ENCODE measurements at regions not wholly inside any gene's neighbourhood (a gene's known extent, or its start where the extent isn't known, plus 50 kb on each side); places are given as distances from the start of the nearest gene placed in this dataset.
"Not testable (repeated sequence)": the region's sequence is repeated elsewhere in the genome, so short reads cannot be mapped to it uniquely, and the experiment has no call there.

DNA sequence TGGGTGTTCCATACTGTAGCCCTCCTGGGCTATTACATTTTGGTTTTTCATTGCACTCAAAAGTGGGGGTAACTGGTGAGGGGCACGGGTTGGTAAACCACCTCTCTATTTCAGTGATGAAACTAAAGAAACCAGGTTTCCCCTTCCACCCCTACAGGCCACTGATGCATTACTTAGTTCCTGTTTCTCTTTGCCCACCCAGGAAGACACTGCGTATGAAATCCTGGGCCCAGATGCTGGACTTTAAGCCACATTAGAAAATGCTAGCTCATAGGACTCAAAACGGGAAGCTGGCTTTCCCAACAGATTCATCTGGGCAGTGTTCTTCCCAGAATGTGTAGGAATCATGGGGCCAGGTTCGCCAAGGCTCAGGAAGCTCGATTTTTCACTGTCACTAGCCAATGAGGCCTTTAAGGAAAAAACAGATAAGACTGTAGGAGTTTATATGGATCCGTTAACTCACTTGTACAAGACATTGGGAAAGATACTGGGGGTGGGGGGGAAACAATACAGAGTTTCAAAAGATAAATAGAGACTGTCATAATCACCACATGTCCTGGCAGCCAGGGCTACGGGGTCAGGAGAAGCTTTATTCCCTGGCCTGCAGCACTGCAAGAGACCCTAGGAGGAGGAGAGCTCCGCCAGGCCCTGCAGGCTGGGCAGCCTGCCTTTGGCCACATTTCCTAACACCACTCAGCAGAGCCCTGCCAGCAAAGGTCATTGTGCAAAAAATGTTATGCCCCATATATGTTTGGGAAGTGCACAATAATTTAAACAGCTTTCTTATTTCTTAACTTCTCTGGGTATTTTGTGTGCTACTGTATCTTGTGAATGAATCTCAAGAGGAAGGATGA, 228.5 kb upstream of the PLGLB2 start:
- not testable (repeated sequence) for H3K27ac ChIP-seq; DNase-seq (ENCODE audit: low read depth, low spot score)

DNA sequence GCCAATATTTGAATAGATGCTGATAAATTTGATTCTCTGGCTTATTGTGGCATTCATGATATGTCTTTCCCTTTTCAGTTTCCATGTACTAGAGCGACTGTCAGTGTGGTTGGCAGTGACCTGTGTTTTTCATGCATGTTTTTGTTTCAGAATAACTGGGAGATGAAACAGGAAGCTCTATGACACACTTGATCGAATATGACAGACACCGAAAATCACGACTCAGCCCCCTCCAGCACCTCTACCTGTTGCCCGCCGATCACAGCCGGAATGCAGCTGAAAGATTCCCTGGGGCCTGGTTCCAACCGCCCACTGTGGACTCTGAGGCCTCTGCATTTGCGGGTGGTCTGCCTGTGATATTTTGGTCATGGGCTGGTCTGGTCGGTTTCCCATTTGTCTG, 226.8 kb upstream of the PLGLB2 start:
- not testable (repeated sequence) for H3K27ac ChIP-seq; DNase-seq (ENCODE audit: low read depth, low spot score)

DNA sequence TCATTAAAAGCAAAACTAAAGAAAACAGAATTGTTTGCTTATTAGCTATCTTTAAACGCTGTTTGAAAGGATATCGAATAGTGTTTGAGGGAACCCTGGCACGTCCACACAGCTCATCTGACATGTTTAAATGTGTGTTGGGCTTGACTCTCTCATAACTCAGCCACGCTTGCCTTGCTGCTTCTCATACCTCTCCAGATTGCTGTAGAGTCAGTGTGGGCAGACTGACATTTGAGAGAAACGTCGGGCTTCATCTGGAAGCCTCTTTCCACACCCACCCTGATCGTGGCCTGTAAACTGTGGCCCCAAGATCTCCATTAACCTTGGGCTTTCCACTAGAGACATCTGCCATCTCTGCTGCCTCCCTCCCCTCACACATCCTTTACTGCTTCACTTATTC, 226.4 kb upstream of the PLGLB2 start:
- not testable (repeated sequence) for H3K27ac ChIP-seq; DNase-seq (ENCODE audit: low read depth, low spot score)

DNA sequence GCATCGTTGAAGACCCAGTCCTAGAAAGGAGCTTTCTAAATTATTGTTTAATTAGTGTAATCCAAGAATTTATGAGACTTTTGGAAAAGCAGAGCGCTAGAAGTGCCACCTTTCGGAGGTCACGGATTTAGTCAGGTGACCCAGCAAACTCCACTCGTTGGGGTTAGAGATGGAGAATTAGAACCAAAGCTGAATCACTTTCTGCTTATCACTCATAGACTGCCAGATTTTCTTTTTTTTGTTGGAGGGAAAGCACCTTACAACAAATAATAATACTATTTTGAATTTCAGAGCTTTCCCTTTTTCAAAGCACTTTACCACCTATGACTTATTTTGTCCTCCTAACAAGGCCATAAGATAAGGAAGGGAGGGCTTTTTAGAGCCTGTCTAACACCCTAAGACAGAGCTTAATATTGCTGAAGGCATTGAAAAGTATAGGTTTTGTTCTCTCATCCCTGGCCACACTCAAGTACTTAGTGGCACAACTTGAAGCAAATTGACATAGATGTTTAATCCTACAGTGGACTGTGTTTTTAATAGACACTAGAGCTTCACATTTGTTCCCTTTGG, 223.2 kb upstream of the PLGLB2 start:
- DNase-seq (ENCODE audit: low read depth, low spot score); H3K27ac ChIP-seq: not testable (repeated sequence)

DNA sequence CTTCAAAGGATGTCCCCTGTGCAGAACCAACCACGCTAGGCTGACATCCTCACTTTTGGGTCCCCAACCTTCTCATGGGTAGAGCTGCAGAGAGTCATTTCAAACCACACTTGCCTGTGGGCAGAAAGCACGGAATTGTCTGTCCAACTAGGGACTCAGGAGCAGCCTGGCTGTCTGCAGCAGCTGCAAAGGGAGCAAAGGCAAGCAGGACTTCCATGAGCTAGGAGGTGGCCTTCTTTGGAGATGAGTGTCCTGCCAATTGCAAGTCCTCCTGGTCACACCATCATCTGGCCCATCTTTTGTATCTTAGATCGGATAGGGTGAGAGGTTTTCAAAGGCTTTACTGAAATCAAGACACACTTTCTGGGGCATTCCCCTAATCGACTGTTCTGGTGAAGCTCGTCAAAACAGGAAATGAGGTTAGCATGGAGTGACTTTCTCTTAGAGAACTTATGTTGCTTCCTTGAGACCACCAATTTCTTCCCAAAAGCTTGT, 222.3 kb upstream of the PLGLB2 start:
- not testable (repeated sequence) for H3K27ac ChIP-seq; DNase-seq (ENCODE audit: low read depth, low spot score)

DNA sequence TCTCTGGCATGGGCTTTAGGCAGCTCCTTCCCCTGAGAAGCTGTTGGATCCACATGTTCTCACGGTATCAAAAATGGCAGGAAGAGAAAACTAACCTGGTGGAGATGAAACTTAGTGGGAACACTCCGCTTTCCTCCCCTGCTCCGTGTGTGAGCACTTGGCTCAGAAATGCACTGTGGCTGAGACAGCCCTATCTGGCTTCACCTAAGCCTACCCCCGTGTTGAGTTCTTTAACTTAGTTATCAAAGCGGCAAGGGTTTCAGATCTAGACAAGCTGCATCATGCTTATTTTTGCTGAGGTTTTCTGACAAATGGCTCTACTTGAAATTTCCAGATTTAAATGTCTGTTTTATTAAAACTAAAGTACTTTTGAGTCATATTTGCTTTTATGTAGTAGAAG, 221.6 kb upstream of the PLGLB2 start:
- not testable (repeated sequence) for DNase-seq (ENCODE audit: low read depth, low spot score); H3K27ac ChIP-seq

DNA sequence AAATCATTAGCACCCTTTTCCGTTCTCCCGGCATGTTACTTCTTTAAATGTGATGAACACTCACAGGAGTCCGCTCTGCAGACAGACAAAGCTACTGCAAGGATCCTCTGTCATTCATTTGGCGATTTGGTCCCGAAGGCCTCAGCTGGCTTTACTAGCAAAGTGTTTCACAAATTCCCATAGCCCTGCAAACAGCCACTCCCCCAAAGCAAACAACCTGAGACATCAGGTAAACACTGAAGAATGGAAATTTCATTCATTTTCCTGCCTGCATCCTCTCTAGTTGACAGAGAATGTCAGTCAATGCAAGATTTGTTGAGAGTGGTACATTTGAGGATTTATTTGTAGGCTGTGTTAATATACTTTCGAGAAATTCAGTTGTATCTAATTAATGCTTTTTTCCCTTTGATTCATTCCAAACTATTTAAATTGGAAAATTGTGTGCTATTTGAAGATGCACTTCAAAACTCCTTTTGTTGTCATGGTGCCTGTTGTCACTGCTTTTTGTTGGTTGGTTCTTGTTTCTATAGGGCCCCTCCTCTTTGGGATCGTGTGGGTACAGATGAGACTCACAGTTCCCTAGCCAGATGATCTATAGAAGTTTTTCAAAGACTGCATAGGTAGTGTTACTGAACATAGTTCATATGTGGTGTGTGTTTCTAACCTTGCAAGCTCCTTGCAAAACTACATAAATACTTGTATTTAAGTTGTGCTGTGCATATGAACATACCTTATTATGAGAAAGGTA, 215.7 kb upstream of the PLGLB2 start:
- not testable (repeated sequence) for H3K27ac ChIP-seq; DNase-seq (ENCODE audit: low read depth, low spot score)

DNA sequence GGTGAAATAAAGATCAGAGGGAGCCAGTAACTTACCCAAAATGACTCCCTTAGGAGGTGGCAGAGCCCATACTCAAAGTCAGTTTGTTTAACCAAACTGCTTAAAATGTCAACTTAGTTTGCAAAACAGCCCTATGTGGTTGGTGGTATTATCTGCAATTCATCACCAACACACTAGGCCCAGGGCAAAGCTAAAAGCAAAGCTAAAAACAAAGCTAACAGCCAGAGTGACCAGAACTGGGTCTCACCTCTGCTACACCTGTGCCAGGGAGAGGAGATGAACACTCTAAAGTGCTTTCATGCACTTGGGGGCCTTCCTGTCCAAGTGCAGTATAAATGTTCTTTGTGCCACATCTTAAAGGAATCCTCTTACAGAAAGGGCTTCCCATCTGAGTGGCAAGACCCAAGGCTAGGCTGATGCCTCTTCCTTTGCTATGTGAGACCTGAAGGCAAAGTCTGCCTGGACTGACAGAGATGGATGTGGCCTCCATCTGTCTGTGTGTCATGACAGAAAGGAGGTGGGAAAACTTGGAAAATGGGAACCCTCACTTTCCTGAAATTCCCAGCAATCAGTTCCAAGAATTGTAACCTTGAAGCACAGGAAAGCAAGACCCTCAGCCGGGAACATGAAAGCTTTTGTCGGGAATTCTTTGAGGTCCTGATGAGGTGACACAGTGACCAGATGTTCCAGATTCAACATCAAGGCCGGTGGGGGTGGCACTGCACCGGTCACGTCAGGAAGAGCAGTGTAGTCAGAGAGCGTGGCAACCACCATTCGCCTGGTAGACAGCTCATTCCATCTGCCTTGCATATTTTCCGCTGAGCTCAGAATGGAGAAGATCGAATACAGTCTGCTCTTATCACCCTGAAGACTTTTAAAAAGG, 214.3 kb upstream of the PLGLB2 start:
- not testable (repeated sequence) for H3K27ac ChIP-seq; DNase-seq (ENCODE audit: low read depth, low spot score)

DNA sequence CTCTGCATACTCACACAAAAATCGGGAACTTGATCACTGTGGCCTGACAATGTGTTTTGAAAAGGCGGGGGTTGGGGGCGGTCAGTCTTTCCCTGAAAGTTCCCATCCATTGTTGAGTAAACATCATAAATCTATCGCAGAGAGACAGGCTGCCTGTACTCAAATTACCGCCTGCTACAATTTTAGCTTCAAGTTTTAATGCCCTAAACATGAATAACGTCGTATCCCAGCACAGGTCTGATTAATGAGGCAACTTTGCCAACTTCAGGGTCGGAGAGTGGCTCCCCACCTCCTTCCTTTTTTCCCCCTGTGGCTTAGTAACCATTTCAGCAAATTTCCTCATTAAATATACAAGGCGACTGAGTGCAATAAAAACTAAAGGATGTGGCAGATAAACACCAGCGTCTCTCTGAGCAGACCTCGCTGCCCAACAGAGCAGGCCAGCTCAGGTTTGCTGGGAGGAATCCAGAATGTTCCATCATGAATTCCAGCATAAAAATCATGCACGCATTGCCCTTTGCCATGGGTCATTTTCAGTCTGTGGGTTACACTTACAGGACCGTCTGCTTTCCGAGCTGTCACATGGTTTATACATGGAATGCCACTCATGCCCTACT, 213.5 kb upstream of the PLGLB2 start:
- DNase-seq (ENCODE audit: low read depth, low spot score); H3K27ac ChIP-seq: not testable (repeated sequence)

DNA sequence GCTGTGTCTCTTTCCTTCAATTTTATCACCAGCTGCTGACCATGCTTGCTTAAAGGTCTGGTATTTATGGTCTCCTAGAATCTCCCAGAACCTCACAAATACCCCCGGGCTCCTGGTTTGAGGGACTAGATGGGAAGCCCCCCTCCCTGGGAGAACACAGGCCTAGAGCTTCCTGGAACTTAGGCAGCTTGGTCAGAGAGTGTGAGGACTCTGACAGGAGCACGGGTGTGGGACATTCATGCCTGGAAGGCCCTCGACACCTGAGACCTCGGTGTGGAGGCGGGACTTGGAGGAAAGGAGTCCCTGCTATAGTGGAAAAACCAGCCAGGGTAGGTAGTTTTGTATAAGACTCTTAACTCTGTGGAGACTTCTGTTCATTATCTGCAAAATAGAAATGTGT, 211.5 kb upstream of the PLGLB2 start:
- H3K27ac ChIP-seq; DNase-seq (ENCODE audit: low read depth, low spot score): not testable (repeated sequence)

DNA sequence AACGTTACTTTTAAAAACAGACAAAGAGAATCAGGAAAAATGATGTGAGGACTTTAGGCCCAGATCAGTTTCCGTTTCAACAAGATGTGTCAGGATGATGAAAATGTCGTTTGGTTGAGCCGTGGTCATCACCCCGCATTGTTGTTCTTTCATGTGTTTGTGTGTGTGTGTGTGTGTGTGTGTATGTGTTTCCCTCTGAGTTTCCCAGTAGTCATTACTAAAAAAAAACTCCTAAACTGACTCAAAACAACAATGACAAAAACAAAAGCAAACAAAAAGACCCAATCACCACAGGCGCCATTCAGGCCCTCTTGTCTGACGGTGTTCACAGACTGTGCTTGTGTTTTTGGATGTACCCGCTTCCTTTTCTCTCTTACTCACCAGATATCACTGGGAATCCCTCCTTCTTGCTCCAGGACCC, 210.6 kb upstream of the PLGLB2 start:
- not testable (repeated sequence) for H3K27ac ChIP-seq; DNase-seq (ENCODE audit: low read depth, low spot score)

DNA sequence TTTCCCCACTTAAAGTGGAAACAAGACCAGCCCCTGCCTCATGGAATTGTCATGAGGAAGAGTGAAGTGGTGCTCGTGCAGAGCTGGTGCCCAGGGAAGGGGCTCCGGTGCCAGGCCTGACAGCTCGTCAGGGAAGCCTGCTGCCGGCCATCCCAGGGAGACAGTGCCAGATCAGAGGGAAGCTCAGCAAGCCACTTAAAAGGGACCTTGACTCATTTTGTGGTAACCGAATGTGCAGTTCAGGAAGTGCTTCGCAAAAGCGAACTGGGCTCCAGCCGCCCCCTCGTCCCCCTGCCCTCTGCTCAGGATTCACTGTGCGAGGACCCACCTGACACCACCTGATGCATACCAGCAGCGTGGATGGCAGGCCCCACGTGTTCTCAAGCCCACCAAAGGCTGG, 209.6 kb upstream of the PLGLB2 start:
- not testable (repeated sequence) for H3K27ac ChIP-seq; DNase-seq (ENCODE audit: low read depth, low spot score)

DNA sequence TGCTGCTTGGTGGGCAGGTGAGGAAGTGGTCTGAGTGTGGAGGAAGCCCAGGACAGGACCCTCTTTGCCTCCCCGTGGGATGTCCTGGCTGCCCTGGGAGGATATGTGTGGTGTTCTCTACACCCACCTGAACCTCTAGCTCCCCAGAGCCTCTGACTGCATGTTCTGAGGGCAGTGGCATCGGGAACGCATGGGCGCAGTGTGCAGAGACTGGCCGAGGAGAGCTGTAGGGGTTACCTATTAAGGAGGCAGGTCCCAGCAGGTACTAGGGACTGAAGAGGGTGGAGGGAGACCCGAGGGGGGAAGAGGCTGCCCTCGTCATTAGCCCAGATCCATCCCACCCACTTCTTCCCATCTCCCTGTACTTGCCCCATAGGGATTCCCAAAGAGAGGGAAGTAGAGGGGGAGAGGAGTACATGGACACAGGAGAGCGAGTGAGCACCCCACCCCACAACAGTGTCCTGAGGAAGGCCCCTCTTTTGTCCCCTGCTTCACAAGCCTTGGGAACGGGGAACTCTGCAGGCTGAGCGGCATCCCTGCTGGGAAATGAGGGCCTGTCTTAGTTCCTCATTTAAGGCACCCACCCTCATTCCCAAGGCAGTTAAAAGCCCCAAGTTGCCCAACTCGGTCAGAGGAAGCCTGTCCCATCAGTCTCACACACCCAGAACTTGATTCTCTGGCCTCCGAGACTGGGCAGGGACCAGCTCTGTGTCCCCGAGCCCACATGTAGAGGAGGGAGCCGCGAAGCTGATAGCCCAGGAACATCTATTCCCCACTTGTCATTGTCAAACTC, 208.5 kb upstream of the PLGLB2 start:
- H3K27ac ChIP-seq; DNase-seq (ENCODE audit: low read depth, low spot score): not testable (repeated sequence)

DNA sequence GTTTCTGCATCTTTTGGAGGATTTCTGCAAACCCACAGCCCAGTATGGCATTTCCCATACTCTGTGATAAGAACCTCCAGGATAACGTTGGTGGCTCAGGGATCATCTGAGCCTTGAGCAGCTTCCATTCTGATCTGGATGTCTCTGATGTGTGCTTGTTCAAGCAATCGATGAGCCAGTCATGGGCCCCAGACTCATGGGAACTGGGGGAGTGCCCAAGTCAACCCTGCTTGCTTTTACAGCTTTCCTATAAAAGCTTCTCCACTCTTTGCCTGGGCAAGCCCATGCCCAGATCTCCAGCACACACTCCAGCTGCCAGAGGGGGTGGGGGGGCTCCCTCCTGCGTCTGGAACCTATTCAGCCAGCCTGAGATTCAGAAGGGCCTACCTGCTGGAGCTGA, 207.6 kb upstream of the PLGLB2 start:
- DNase-seq (ENCODE audit: low read depth, low spot score); H3K27ac ChIP-seq: not testable (repeated sequence)

DNA sequence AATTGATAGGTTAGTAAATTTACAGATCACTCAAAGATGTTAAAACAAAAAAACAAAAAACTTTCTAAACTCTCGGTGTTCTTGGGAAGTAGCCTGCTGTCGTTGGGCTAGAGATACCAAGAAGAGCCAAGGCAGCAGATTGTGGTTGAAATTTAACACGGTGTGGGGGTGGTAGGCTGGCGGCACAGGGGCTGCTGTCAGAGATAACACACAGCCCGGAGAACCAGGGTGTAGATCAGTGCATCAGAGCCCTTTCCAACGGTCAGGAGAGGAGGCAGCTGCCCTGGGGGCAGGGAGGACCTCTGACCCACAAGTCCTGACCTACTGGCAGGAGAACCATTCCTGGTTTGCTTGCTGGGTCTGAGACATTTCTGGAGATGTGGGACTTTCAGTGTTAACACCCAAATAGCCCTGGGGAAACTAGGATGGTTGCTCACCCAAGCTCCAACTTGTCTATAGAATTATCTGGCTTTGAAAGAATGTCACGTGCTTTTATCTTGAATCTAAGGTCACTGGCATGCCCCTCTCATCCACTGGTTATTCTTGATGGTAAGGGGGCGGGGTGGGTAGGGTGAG, 205.2 kb upstream of the PLGLB2 start:
- not testable (repeated sequence) for DNase-seq (ENCODE audit: low read depth, low spot score); H3K27ac ChIP-seq

DNA sequence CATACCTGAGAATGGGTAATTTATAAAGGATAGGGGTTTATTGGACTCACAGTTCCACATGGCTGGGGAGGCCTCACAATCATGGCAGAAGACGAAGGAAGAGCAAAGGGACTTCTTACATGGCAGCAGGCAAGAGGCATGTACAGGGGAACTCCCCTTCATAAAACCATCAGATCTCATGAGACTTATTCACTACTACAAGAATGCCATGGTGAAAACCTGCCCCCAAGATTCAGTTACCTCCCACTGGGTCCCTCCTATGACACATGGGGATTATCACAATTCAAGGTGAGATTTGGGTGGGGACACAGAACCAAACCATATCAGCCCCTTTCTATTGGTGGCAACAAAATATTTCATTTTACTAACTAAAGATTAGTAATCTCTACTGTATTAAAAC, 204.1 kb upstream of the PLGLB2 start:
- DNase-seq (ENCODE audit: low read depth, low spot score); H3K27ac ChIP-seq: not testable (repeated sequence)

DNA sequence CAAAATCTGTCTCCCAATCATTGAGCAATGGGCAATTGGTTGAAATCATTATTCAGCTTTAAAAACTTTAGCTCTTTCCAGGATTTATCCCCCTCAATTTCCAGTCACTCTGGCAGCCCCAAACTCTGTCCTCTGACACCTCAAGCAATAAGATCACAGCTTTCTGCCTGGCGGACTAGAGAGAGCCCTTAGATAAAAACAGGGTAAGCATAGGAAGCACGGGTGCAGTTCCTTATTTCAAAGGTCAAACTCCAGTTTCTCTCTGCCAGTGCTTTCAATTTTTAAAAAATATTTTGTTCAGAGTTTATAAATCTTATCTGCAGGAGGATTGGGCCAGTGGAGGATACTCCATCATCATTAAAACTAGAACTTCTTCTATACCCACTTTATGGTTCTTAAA, 200.8 kb upstream of the PLGLB2 start:
- H3K27ac ChIP-seq; DNase-seq (ENCODE audit: low read depth, low spot score): not testable (repeated sequence)

DNA sequence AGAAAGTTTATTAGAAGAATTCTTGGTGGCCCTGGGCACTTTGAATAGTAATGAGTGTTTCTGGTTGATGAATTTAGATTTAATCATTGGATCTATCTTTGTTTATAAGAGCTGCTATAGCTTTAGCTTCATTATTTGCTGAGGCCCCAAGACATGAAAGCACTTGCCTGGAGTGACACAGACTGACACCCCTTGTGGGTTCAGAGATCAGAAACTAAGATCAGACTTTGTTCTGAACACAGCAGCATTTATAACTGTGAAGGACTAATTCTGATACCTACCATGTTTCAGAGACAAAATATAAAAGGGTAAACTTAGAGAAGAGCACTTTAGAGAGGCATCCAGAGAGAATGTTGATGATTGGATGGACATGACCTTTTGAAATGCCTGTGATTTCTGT, 199.9 kb upstream of the PLGLB2 start:
- not testable (repeated sequence) for DNase-seq (ENCODE audit: low read depth, low spot score); H3K27ac ChIP-seq
